Uterus (tissue), 3 donors: ENCODE measurements at regions not wholly inside any gene's neighbourhood (a gene's known extent, or its start where the extent isn't known, plus 50 kb on each side); places are given as distances from the start of the nearest gene placed in this dataset.

ENCODE experiments used
- DNase-seq, 2 donors: peaks; one replicate each; pipeline ENCODE4 v3.0.0-alpha.2; 2019 to 2020
- H3K27ac ChIP-seq, 2 donors: fragments of 200-600 bp; sonication (generic); 1 replicate in 1 of 2; 2 replicates in 1 of 2; pipeline ENCODE4 v1.5.1; 2016 to 2018
- H3K27me3 ChIP-seq, 2 donors: fragments of 200-600 bp; sonication (generic); one replicate each; pipeline ENCODE4 v1.5.1; 2018 to 2019; ENCODE audit warnings: control low read depth in 1 of 2
- H3K36me3 ChIP-seq, 2 donors: fragments of 200-600 bp; sonication (generic); one replicate each; pipeline ENCODE4 v1.5.1; 2019; ENCODE audit warnings: control low read depth in 1 of 2
- H3K4me1 ChIP-seq, 2 donors: fragments of 200-600 bp; sonication (generic); one replicate each; pipeline ENCODE4 v1.5.1; 2018 to 2019; ENCODE audit warnings: control low read depth in 1 of 2
- H3K4me3 ChIP-seq, 2 donors: fragments of 200-600 bp; sonication (generic); 1 replicate in 1 of 2; 2 replicates in 1 of 2; pipeline ENCODE4 v1.5.1; 2018 to 2019; ENCODE audit warnings: mild to moderate bottlenecking in 1 of 2
- H3K9me3 ChIP-seq, 2 donors: fragments of 200-600 bp; sonication (generic); one replicate each; pipeline ENCODE4 v1.5.1; 2019; ENCODE audit warnings: control low read depth in 1 of 2
- POLR2A ChIP-seq, 2 donors: fragments of 450-650 bp; IDR thresholded peaks; one replicate each; pipeline ENCODE4 v1.6.1; 2016; ENCODE audit warnings: antibody characterized with exemption in 2 of 2, mild to moderate bottlenecking in 1 of 2, moderate library complexity in 1 of 2
- intact Hi-C: fragments of 100-400 bp; cut with DNase I; formaldehyde crosslinking; loops from one replicate; pipeline ENCODE4 v1.15.1; 2023; ENCODE audit warnings: low total_unique reads
- TF ChIP-seq, protein P1 (sequence below), 4 experiments: fragments of 200-600 bp in 2 of 4; fragments of 450-650 bp in 2 of 4; sonication (generic) in 2 of 4; IDR thresholded peaks; one replicate each; pipeline ENCODE4 v1.5.1; 2016 to 2019; ENCODE audit warnings: antibody characterized with exemption in 4 of 4, mild to moderate bottlenecking in 2 of 4, moderate library complexity in 1 of 4
- donor health status: DM: yes; HTN: yes; CAD: no.

- no peak overlapping the region for H3K4me3 ChIP-seq
- no peaks in the 10 kb centered on the region for H3K36me3 ChIP-seq
- TF ChIP-seq POLR2A (IDR thresholded peaks at IDR 0.05): no peak
- TF ChIP-seq, protein P1, sequence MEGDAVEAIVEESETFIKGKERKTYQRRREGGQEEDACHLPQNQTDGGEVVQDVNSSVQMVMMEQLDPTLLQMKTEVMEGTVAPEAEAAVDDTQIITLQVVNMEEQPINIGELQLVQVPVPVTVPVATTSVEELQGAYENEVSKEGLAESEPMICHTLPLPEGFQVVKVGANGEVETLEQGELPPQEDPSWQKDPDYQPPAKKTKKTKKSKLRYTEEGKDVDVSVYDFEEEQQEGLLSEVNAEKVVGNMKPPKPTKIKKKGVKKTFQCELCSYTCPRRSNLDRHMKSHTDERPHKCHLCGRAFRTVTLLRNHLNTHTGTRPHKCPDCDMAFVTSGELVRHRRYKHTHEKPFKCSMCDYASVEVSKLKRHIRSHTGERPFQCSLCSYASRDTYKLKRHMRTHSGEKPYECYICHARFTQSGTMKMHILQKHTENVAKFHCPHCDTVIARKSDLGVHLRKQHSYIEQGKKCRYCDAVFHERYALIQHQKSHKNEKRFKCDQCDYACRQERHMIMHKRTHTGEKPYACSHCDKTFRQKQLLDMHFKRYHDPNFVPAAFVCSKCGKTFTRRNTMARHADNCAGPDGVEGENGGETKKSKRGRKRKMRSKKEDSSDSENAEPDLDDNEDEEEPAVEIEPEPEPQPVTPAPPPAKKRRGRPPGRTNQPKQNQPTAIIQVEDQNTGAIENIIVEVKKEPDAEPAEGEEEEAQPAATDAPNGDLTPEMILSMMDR (IDR thresholded peaks at IDR 0.05): no peak
- no peaks in the 10 kb centered on the region for H3K27me3 ChIP-seq
- no peak overlapping the region for H3K27ac ChIP-seq
- no peaks in the 10 kb centered on the region for H3K4me1 ChIP-seq
- DNase-seq: no peak
- intact Hi-C loops: no loop called here
- no peaks in the 10 kb centered on the region for H3K9me3 ChIP-seq
These were observed 302.8 kb upstream of the TBC1D5 start for GRCh38 chr3:18044971-18045880.

GRCh38 chr3:18044191-18044590 is 301.8 kb upstream of the TBC1D5 start:
- no peak for DNase-seq
- Histone ChIP-seq H3K4me3 (no peak overlapping the region), H3K4me1 (no peaks in the 10 kb centered on the region), H3K27ac (no peak overlapping the region), H3K36me3 (no peaks in the 10 kb centered on the region), H3K9me3 (no peaks in the 10 kb centered on the region), H3K27me3 (no peaks in the 10 kb centered on the region)
- no peak for TF ChIP-seq POLR2A (IDR thresholded peaks at IDR 0.05)
- intact Hi-C loops: no loop called here

- H3K36me3 ChIP-seq: no peaks in the 10 kb centered on the region
- no peak overlapping the region for H3K4me3 ChIP-seq
- no peaks in the 10 kb centered on the region for H3K4me1 ChIP-seq
- H3K27ac ChIP-seq: no peak overlapping the region
- H3K27me3 ChIP-seq: no peaks in the 10 kb centered on the region
- no peak for DNase-seq
- no peak for TF ChIP-seq POLR2A (IDR thresholded peaks at IDR 0.05)
- TF ChIP-seq, protein P1 (IDR thresholded peaks at IDR 0.05): no peak
- H3K9me3 ChIP-seq: no peaks in the 10 kb centered on the region
- intact Hi-C loops: no loop called here
These were observed 294.0 kb upstream of the TBC1D5 start for GRCh38 chr3:18036450-18036815.

DNA sequence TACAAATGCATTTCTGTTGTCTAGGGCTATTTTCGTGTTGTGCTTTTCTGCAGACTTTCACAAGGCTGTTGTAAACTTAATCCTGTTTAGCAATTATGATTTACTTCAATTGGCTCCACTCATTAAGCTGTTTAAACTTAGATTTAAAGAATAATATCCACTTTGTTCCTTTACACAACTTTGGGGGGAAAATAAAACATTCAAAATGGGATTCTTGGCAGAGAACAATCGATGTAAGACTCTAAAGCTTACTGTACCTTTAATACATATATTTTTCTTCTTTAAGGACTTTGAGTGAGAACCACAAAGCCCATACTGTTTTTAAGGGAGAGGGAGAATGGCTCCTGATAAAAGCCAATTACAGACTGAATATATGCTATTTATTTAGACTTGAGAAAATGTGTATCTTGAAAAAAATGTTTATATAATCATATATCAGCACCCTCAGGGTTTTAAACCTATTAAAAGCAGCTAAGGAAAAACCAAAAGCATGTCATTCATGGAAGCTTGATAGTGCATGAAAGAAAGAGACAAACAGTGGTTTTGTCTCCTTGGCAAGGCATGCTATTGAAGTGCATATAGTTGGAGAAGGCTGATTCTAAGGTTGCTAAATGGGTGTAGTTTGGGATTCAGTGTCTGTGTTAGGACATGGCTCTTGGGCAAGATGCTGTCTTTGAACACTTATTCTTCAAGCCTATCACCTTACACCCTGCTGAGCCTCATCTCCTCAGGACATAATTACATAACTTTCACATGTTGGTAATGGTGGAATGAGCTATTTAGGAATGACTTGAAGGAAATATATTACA is 293.4 kb upstream of the TBC1D5 start:
- intact Hi-C loops: no loop called here

DNA sequence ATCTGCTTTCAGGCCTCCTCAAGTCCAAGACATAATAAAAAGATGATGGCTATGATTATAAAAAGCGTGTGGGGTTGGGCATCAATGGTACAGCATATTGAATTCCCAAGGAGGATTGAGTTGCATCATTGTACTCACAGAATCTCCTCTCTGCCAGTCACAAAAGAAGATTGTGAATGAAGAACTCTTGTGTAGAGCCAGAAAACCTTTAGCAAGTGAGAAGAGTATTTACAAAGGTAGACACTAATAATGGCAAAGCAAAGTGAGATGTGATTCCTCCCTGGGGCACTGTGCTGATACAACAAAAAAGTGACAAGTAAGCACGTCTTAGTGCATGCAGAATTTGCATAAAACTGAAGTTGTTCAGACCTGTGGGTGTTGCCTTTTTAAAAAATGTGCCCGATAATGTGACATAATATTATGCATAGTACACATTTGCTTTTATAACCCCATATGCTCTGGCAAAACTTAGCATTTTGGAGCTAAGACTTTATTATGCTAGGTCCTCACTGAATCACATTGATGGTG is 291.2 kb upstream of the TBC1D5 start:
- DNase-seq: no peak

More for the DNA sequence above, 293.4 kb upstream of the TBC1D5 start:
- TF ChIP-seq, protein P1 (IDR thresholded peaks at IDR 0.05): no peak
- TF ChIP-seq POLR2A (IDR thresholded peaks at IDR 0.05): no peak
- Histone ChIP-seq H3K36me3 (no peaks in the 10 kb centered on the region), H3K9me3 (no peaks in the 10 kb centered on the region), H3K4me3 (no peak overlapping the region), H3K27me3 (no peaks in the 10 kb centered on the region), H3K4me1 (no peaks in the 10 kb centered on the region), H3K27ac (no peak overlapping the region)
- DNase-seq: no peak

More for the DNA sequence above, 291.2 kb upstream of the TBC1D5 start:
- H3K9me3 ChIP-seq: no peaks in the 10 kb centered on the region
- no peak overlapping the region for H3K4me3 ChIP-seq
- TF ChIP-seq POLR2A (IDR thresholded peaks at IDR 0.05): no peak
- TF ChIP-seq, protein P1 (IDR thresholded peaks at IDR 0.05): no peak
- H3K27ac ChIP-seq: no peak overlapping the region
- intact Hi-C loops: no loop called here
- H3K27me3 ChIP-seq: no peaks in the 10 kb centered on the region
- no peaks in the 10 kb centered on the region for H3K36me3 ChIP-seq
- H3K4me1 ChIP-seq: no peaks in the 10 kb centered on the region
